WERI-Rb-1 (cell line): ENCODE measurements at regions not wholly inside any gene's neighbourhood (a gene's known extent, or its start where the extent isn't known, plus 50 kb on each side); places are given as distances from the start of the nearest gene placed in this dataset.

Source experiments
- DNase-seq: peaks from one replicate; pipeline ENCODE4 v3.0.0-alpha.2; 2020
- H3K27ac ChIP-seq: fragments of 250-450 bp; sonication (Bioruptor Pico); 2 replicates; pipeline ENCODE4 v1.5.1; 2020; ENCODE audit warnings: mild to moderate bottlenecking, moderate library complexity
- H3K27me3 ChIP-seq: fragments of 250-450 bp; sonication (Bioruptor Pico); 2 replicates; pipeline ENCODE4 v1.5.1; 2021; ENCODE audit warnings: mild to moderate bottlenecking, low read depth, moderate library complexity; ENCODE audit not compliant: insufficient read depth, severe bottlenecking
- H3K36me3 ChIP-seq: fragments of 250-450 bp; sonication (Bioruptor Pico); 2 replicates; pipeline ENCODE4 v1.5.1; 2020; ENCODE audit warnings: mild to moderate bottlenecking, moderate library complexity
- H3K4me3 ChIP-seq: 2 replicates; pipeline ENCODE4 v1.5.1; 2011; ENCODE audit warnings: low read depth, mild to moderate bottlenecking, control low read depth, low read length
- H3K9me3 ChIP-seq: fragments of 250-450 bp; sonication (Bioruptor Pico); 2 replicates; pipeline ENCODE4 v1.5.1; 2021; ENCODE audit warnings: mild to moderate bottlenecking, moderate library complexity; ENCODE audit not compliant: severe bottlenecking
- CTCF ChIP-seq: IDR thresholded peaks from 2 replicates; pipeline ENCODE4 v1.5.1; 2011; ENCODE audit warnings: low read depth, mild to moderate bottlenecking, control low read depth, inconsistent platforms, low read length

GRCh38 chr2:142330458-142330857 is 199.6 kb upstream of the LRP1B start:
- H3K27ac ChIP-seq, result no peak overlapping the region
- H3K36me3 ChIP-seq, result no peaks in the 10 kb centered on the region
- TF ChIP-seq CTCF, result no peak
- DNase-seq, result no peak
- H3K9me3 ChIP-seq, result no peaks in the 10 kb centered on the region
- no peak overlapping the region for H3K4me3 ChIP-seq
- no peaks in the 10 kb centered on the region for H3K27me3 ChIP-seq

GRCh38 chr2:142325870-142326269 is 195.1 kb upstream of the LRP1B start:
- DNase-seq, result peak; percentile 33
- H3K9me3 ChIP-seq, result no peaks in the 10 kb centered on the region
- H3K27ac ChIP-seq, result no peak overlapping the region
- no peaks in the 10 kb centered on the region for H3K27me3 ChIP-seq
- no peak overlapping the region for H3K4me3 ChIP-seq
- H3K36me3 ChIP-seq, result no peaks in the 10 kb centered on the region
- no peak for TF ChIP-seq CTCF

- TF ChIP-seq CTCF, result no peak
- no peak overlapping the region for H3K27ac ChIP-seq
- H3K9me3 ChIP-seq, result no peaks in the 10 kb centered on the region
- H3K4me3 ChIP-seq, result no peak overlapping the region
- no peaks in the 10 kb centered on the region for H3K36me3 ChIP-seq
- H3K27me3 ChIP-seq, result no peaks in the 10 kb centered on the region
- no peak for DNase-seq
Measured at GRCh38 chr2:142323206-142323605, 192.4 kb upstream of the LRP1B start.

- Histone ChIP-seq H3K27ac (no peak overlapping the region), H3K9me3 (no peaks in the 10 kb centered on the region), H3K4me3 (no peak overlapping the region), H3K27me3 (no peaks in the 10 kb centered on the region), H3K36me3 (no peaks in the 10 kb centered on the region)
- no peak for DNase-seq
- TF ChIP-seq CTCF, result no peak
Measured at GRCh38 chr2:142321706-142322280, 191.0 kb upstream of the LRP1B start.

GRCh38 chr2:142320067-142320466 is 189.3 kb upstream of the LRP1B start:
- Histone ChIP-seq H3K27me3 (no peaks in the 10 kb centered on the region), H3K9me3 (no peaks in the 10 kb centered on the region), H3K27ac (no peak overlapping the region), H3K4me3 (no peak overlapping the region), H3K36me3 (no peaks in the 10 kb centered on the region)
- TF ChIP-seq CTCF, result no peak
- no peak for DNase-seq

GRCh38 chr2:142316049-142316448 is 185.2 kb upstream of the LRP1B start:
- TF ChIP-seq CTCF, result no peak
- H3K27ac ChIP-seq, result no peak overlapping the region
- H3K36me3 ChIP-seq, result no peaks in the 10 kb centered on the region
- no peak for DNase-seq
- no peak overlapping the region for H3K4me3 ChIP-seq
- no peaks in the 10 kb centered on the region for H3K9me3 ChIP-seq
- no peaks in the 10 kb centered on the region for H3K27me3 ChIP-seq
